ENCODE measurements at regions not wholly inside any gene's neighbourhood (a gene's known extent, or its start where the extent isn't known, plus 50 kb on each side); places are given as distances from the start of the nearest gene placed in this dataset.
"Not testable (repeated sequence)": the region's sequence is repeated elsewhere in the genome, so short reads cannot be mapped to it uniquely, and the experiment has no call there.

- intact Hi-C loops (cut with DNase I) = loop anchor here (10.0 kb wide), 1 partner anchor 159 kb away; no protein-coding TSS in a partner anchor
Measured at GRCh38 chr20:50453533-50454244, 56.5 kb upstream of the PTPN1 start.

GRCh38 chr20:50455245-50455644 is 54.9 kb upstream of the PTPN1 start:
- not testable (repeated sequence) for DNase-seq (ENCODE audit: low spot score); ATAC-seq
- intact Hi-C loops (cut with DNase I) = loop anchor here (10.0 kb wide), 1 partner anchor 160 kb away; no protein-coding TSS in a partner anchor

More at GRCh38 chr20:50453533-50454244, 56.5 kb upstream of the PTPN1 start:
- ATAC-seq (no peak), DNase-seq (ENCODE audit: low spot score) (no peak)

- ATAC-seq (no peak), DNase-seq (ENCODE audit: low spot score) (no peak)
- intact Hi-C loops (cut with DNase I) = loop anchor here (10.0 kb wide), 1 partner anchor 161 kb away; no protein-coding TSS in a partner anchor
Measured at GRCh38 chr20:50455656-50456451, 54.3 kb upstream of the PTPN1 start.

GRCh38 chr20:50456452-50457324 is 53.5 kb upstream of the PTPN1 start:
- intact Hi-C loops (cut with DNase I) = loop anchor here (10.0 kb wide), 1 partner anchor 162 kb away; no protein-coding TSS in a partner anchor
- DNase-seq (ENCODE audit: low spot score) = no peak

GRCh38 chr20:50459124-50459918 is 50.9 kb upstream of the PTPN1 start:
- ATAC-seq (no peak), DNase-seq (ENCODE audit: low spot score) (no peak)
- intact Hi-C loops (cut with DNase I) = loop anchor here (10.0 kb wide), 1 partner anchor 165 kb away; no protein-coding TSS in a partner anchor

More at GRCh38 chr20:50456452-50457324, 53.5 kb upstream of the PTPN1 start:
- no peak for ATAC-seq

- intact Hi-C loops (cut with DNase I) = loop anchor here (2.0 kb wide), 1 partner anchor 273 kb away; no protein-coding TSS in a partner anchor
- DNase-seq (ENCODE audit: low spot score) = no peak
- ATAC-seq = peak; percentile 11
Measured at GRCh38 chr20:50460115-50460607, 50.0 kb upstream of the PTPN1 start.
